ENCODE measurements at regions not wholly inside any gene's neighbourhood (a gene's known extent, or its start where the extent isn't known, plus 50 kb on each side); places are given as distances from the start of the nearest gene placed in this dataset.
"Not testable (repeated sequence)": the region's sequence is repeated elsewhere in the genome, so short reads cannot be mapped to it uniquely, and the experiment has no call there.

DNA sequence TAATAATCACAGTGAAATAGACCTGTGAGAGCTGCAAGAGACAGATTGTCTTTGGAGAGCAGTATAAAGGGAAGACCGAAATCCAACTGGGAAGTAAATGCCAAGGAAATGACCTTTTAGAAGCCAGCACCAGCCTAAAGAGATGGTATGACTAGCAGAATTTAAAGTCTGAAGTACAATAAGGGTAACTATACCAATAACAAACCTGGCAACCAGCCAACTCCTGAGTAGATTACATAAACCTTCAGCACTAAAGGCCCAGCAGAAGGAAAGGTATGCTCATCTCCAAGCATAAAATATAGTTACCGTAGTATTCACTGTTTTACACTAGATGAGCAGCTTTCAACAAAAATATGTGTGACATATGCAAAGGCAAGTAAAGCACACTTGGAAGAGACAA, 155.1 kb upstream of the SATB1 start:
- in situ Hi-C loops (cut with HindIII; ENCODE audit: low pct_unique_long_range_greater_than_20kb, low sequenced_read_pairs) = no loop called here

DNA sequence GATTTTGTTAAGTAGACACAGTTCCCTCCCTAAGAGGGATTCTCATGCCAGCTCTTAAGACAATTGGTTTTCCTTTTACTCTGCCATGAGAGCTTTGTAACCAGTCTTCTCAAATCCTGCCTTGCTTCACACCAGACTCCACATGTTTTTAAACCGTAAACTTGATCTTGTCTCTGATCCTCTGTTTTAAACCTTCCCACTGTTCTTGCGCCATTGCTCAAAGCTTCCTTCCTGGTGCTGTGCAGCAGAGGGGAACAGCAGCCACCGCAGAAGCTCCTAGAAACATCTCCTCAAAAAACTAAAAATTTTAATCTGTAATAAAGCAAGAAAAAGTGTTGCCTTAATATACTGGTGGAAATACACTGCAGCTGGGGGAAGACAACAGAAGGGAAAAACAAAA, 154.5 kb upstream of the SATB1 start:
- in situ Hi-C loops (cut with HindIII; ENCODE audit: low pct_unique_long_range_greater_than_20kb, low sequenced_read_pairs) = no loop called here
- DNase-seq (ENCODE audit: low read depth, low spot score) = no peak

More for the DNA sequence above, 155.1 kb upstream of the SATB1 start:
- no peak for DNase-seq (ENCODE audit: low read depth, low spot score)

DNA sequence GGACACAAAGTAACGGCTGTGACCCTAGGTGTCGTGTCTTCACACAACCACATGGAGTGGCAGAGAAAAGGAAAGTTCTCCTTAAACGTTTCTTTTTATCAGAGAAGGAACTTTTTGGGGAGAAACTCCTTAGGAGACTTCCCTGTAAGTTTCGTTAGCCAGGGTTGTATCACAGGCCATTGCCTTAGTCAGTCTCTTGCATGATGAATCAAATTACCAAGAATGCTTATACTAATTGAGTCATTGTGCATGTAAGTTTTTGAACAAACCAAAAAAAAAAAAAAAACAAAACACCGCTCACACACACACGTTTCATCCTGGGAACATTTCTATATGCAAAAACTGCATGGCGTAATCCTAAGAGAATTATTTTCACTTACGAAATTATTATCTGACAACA, 150.4 kb upstream of the SATB1 start:
- in situ Hi-C loops (cut with HindIII; ENCODE audit: low pct_unique_long_range_greater_than_20kb, low sequenced_read_pairs) = no loop called here
- no peak for DNase-seq (ENCODE audit: low read depth, low spot score)

DNA sequence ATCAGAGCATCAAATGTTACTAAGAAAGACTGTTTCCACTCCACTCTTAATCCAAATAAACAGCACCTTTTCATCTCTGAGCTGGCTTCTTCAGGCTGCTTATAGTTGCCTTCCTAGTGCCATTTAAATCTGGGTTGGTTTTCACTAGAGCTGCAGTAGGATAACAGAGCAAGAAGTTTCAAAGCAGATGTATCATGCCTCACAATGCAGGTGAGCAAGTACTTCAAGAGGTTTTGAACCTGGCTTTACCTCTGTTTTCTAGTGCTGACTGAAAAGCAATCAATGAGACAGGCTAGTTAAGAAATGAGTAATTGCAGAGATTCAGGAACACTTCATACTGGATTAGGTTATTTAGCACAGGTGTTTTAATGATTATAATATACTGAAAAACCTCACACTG, 147.7 kb upstream of the SATB1 start:
- DNase-seq (ENCODE audit: low read depth, low spot score) = no peak
- in situ Hi-C loops (cut with HindIII; ENCODE audit: low pct_unique_long_range_greater_than_20kb, low sequenced_read_pairs) = no loop called here

DNA sequence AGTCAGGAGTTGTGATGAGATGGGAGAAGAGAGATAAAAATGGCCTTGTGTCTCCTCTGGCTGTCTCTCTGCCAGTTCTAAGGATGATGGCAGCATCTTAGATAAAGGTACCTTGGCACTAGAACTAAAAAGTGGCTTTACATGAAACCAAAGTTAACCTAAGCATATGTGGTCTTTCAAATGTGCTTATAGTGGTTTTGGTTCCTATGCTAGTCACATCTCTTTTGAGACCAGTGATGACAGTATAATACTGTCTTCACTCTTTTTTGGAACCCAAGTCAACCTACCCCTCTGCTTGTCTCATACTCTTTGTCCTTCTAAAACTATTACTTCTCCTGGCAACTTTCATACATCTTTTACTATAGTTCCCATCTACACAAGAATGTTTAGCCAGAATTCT, 142.2 kb upstream of the SATB1 start:
- DNase-seq (ENCODE audit: low read depth, low spot score) = no peak
- in situ Hi-C loops (cut with HindIII; ENCODE audit: low pct_unique_long_range_greater_than_20kb, low sequenced_read_pairs) = no loop called here

DNA sequence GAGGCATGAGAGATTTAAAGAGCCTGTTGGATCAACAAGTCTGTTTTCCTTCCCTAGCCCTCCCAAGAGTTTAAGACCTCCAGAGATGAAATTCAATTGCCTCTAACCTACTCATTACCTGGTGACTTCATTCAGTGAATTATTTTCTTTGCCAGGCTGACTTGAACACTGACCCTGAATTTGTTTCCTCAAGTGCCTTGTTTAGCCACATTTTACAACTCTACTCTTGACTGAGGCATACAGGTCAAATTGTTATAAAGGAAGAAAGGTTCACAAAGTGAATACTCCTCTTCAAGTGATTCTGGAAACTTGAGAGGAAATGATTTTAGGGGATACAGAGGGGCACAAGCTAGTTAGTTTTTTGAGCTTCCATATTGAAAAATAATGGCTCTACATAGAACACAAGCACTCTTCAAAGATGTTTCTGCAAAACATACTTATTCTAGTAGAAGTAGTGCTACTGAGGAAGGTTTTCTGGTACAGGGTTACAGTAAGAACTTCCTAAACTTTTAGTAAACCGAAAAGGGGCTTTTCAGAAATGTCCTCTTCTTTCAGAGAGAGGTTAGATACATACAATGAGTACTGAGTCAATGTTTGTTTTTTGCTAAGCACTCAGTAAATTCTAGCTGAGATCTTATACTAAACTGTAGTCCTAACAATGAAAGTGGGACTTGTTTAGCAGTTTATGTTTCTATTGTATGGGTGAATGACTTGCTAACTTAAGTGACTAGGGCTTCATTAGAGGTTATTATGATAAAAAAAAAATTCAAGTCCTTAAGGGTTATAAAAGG, 137.4 kb upstream of the SATB1 start:
- DNase-seq (ENCODE audit: low read depth, low spot score) = no peak
- in situ Hi-C loops (cut with HindIII; ENCODE audit: low pct_unique_long_range_greater_than_20kb, low sequenced_read_pairs) = no loop called here

DNA sequence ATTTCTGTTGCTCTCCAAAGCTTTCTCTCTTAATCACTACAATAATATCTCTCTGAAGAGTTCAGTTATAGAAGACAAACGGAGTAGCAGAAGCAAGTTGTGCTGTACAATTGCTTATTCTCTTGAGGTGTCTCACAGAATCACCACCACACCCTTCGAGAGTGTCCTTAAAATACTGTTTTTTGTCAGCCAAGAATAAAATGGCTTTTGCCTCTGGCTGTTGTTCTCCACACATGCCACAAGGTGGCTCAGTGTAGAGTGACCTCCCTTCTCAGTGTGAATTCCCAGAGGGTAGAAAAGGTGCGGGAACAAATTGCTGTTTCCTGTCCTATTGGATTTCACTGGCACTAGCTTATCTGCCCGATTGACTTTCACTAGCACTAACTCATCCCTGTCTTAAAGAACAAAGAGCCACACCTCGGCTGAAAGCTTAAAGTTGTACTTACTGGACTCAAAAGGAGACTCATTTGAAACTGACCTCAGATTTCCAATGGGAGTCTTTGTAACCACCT, 134.2 kb upstream of the SATB1 start:
- in situ Hi-C loops (cut with HindIII; ENCODE audit: low pct_unique_long_range_greater_than_20kb, low sequenced_read_pairs) = no loop called here
- DNase-seq (ENCODE audit: low read depth, low spot score) = peak; percentile 60

DNA sequence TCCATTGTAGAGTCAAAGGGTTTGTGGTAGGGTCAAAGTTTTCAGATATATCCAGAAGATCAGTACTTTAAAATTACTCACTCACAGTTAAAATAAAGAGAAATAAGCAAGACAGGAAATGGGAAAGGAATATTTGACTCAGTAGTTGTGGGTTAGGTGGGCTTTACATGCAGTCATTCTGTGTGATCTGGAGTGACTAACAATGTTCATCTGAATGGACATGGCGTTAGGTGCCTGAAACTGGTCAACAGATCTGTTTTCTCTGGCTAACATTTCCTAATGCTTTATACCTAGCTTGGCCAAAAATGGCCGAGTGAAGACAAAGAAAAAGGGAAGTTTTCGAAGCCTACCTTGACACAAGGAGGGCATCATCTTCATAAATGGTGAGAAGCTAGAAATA, 133.4 kb upstream of the SATB1 start:
- in situ Hi-C loops (cut with HindIII; ENCODE audit: low pct_unique_long_range_greater_than_20kb, low sequenced_read_pairs) = no loop called here
- no peak for DNase-seq (ENCODE audit: low read depth, low spot score)

DNA sequence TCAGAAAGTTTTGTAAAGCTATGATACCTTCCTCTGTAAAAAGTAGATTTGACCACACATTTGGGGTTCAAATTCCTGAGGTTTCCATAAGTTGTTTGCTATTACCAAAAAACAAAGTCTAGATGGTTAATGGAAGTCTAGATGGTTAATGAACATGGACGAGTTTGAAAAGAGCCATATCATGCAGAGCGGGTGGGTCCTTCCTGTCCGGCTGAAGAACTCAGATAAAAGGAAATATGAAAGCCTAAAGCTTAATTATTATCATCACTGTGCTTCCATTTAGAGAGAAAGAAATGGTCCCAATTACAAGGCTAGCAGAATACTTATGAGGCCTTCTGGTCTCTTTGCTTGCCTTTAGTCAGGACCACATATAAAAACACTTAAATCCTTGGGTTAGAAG, 132.1 kb upstream of the SATB1 start:
- DNase-seq (ENCODE audit: low read depth, low spot score) = no peak
- in situ Hi-C loops (cut with HindIII; ENCODE audit: low pct_unique_long_range_greater_than_20kb, low sequenced_read_pairs) = no loop called here

DNA sequence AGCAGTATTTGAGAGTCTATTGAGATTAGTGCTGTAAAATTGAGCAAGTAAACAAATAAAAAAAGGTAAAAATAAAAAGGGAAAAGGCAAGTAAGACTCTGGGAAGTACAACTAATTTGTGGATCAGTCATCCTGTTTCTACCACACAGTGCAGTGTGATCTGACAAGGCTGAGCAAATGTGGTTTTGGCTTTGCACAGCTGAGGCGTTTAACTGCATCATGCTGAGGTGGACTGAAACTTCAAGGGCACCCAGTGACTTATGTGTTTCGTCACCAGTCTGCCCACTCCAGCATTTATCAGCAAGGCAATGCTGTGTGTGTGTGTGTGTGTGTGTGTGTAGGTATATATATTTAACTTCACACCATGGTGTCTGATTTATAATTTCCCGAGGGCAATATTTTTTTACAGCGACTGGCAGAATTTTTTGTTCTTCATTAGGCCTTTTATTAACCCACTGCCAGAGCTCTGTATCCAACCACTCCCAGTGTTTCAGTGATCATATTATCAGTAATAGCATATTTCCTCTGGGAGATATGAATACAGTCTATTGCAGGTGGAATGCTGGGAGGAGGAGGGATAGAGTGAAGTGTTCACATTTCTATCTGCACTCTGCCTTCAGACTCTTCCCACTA, 131.5 kb upstream of the SATB1 start:
- DNase-seq (ENCODE audit: low read depth, low spot score) = no peak
- in situ Hi-C loops (cut with HindIII; ENCODE audit: low pct_unique_long_range_greater_than_20kb, low sequenced_read_pairs) = no loop called here

DNA sequence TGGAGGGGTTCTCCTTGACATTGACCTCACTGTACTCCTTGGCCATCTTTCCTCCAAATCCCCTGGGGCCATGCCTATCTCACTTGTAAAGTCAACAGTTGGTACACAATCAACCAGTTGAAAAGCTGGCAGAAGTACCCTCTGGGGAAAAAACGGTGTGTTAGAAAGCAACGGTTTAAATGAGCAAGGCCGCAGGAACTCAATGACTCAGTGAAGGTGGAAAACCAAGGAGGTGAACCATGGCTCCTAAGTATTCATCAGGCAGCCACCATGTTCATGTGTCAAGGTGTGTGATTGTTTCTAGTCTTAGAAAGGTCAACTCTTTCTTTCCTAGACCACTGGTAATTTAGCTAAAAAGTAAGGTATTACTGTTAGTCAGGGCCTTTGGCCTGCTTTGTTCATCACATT, 130.9 kb upstream of the SATB1 start:
- in situ Hi-C loops (cut with HindIII; ENCODE audit: low pct_unique_long_range_greater_than_20kb, low sequenced_read_pairs) = no loop called here

DNA sequence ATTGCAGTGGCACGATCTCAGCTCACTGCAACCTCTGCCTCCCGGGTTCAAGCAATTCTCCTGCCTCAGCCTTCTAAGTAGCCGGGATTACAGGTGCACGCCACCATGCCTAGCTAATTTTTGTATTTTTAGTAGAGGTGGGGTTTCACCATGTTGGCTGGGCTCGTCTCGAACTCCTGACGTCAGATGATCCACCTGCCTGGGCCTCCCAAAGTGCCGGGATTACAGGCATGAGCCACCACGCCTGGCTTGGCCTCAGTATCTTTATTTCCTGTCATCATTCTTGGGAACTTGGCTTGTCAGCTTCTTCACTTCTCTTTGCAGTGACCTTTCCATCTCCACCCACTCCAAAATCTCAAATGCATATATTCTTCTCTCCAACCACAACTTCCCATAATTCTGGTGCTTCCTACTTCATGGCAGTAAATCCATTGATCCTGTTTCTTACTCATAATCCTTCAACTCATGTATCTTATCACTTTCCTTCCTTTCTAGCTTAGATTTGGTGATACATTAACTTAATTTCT, 127.5 kb upstream of the SATB1 start:
- DNase-seq (ENCODE audit: low read depth, low spot score); in situ Hi-C loops (cut with HindIII; ENCODE audit: low pct_unique_long_range_greater_than_20kb, low sequenced_read_pairs): not testable (repeated sequence)

More for the DNA sequence above, 130.9 kb upstream of the SATB1 start:
- DNase-seq (ENCODE audit: low read depth, low spot score) = no peak

DNA sequence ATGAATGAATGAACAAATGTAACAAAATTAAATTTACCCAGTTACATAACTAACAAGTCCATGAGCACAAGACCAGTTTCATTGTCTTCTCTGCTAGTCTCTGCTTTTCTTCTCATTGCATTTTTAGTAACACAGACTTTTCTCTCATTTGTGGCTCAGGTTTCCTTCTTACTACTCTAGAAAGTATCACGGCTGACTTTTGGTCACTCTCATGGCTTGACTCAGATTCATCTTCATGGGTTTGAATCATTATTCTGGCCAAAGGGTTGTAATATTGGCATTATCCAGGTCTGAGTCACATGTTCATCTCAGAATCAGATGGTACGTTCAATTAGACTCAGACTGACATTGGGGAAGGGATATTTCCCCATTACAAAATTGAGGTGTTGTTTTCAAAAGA, 121.5 kb upstream of the SATB1 start:
- in situ Hi-C loops (cut with HindIII; ENCODE audit: low pct_unique_long_range_greater_than_20kb, low sequenced_read_pairs) = no loop called here

DNA sequence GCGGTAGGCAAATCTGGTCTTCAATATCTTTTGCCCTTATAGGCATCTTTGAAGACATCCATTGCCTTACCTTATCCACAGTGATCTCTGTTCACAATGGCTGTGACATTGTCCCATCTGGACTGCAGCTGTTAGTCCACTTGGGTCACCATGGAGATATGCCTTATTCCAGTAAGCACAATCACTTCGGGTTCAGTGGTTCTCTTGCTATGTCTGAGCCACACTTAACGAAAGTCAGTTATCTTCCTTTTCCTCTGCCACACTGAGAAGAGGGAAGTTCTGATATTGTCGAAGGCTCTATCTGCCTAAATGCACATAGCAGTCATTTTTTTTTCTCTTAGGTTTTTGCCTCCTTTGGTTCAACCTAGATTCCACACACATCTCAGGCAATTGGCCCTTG, 119.0 kb upstream of the SATB1 start:
- in situ Hi-C loops (cut with HindIII; ENCODE audit: low pct_unique_long_range_greater_than_20kb, low sequenced_read_pairs) = no loop called here
- no peak for DNase-seq (ENCODE audit: low read depth, low spot score)

More for the DNA sequence above, 121.5 kb upstream of the SATB1 start:
- DNase-seq (ENCODE audit: low read depth, low spot score) = no peak

DNA sequence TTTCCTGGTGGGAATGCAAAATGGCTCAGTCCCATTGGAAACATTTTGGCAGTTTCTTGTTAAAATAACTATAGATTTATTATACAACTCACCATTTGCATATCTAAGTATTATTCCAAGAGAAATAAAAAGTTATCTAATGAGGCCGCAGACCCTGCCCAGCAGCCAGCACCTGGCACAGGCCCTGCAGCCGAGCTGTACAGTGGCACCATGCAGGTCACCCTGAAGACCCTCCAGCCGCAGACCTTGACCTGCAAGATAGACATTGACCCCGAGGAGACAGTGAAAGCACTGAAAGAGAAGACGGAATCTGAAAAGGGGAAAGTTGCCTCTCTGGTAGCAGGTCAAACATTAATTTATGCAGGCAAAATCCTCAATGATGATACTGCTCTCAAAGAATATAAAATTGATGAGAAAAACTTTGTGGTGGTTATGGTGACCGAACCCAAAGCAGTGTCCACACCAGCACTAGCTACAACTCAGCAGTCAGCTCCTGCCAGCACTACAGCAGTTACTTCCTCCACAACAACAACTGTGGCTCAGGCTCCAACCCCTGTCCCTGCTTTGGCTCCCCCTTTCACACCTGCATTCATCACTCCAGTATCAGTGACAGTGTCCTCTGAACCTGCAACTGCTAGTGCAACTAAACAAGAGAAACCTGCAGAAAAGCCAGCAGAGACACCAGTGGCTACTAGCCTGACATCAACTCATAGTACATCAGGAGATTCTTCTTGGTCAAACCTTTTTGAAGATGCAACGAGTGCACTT, 113.5 kb upstream of the SATB1 start:
- DNase-seq (ENCODE audit: low read depth, low spot score) = no peak

DNA sequence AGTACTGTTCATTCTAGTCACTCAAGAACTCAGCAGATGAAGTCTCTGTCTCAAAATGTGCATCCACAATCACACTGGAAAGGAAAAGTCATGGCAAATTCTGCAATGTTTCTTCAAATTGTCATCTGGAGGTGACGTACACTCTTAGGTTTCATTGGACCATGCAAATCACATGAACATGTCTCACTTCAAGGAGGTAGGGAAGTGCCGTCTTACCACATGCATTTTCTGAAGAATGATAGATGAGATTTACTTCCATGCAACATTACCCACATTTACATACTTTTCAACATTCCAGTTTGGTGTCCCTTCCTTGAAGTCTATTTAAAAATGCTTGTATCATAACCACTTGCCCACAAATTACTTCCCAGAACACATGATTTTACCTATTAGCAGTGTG, 107.9 kb upstream of the SATB1 start:
- in situ Hi-C loops (cut with HindIII; ENCODE audit: low pct_unique_long_range_greater_than_20kb, low sequenced_read_pairs) = no loop called here

More for the DNA sequence above, 113.5 kb upstream of the SATB1 start:
- in situ Hi-C loops (cut with HindIII; ENCODE audit: low pct_unique_long_range_greater_than_20kb, low sequenced_read_pairs) = no loop called here

DNA sequence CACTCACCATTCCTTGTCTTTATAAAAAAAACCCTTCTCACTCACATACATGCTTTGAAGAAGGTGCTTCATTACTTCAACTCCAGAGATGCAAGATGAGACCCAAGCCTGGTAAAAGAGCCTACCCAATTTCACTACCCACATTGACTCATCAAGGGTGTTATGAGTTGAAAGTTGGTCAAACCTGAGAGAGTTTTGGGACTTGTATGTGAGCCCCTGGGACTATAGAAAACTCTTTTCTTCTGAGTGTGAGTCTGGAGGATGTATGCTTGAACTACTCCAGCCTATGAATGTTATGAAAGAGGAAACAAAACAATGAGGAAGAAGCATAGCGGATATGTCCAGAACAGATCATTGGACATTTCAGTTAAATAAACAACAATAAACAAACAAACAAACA, 106.5 kb upstream of the SATB1 start:
- DNase-seq (ENCODE audit: low read depth, low spot score) = no peak
- in situ Hi-C loops (cut with HindIII; ENCODE audit: low pct_unique_long_range_greater_than_20kb, low sequenced_read_pairs) = no loop called here

More for the DNA sequence above, 107.9 kb upstream of the SATB1 start:
- no peak for DNase-seq (ENCODE audit: low read depth, low spot score)

DNA sequence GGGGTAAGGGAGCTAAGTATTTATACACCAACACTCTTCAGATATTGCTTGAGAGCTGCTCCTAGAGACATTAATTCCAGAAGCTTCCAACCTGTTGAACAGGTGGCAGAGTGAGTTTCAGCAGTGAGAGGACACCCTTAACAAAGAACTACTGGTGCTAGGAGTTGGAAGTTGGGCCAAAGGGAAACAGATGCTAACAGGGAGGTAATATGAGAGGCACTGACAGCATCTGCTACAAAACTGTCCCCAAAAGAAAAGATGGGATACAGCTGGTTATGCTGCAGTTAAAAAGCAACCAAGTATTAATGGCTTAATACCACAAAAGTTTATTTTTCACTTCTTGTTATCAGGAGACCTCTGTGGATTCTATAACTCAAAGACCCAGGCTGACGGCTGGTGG, 104.5 kb upstream of the SATB1 start:
- in situ Hi-C loops (cut with HindIII; ENCODE audit: low pct_unique_long_range_greater_than_20kb, low sequenced_read_pairs) = no loop called here
- DNase-seq (ENCODE audit: low read depth, low spot score) = no peak

Measured in SK-MEL-5 (cell line).